ENCODE measurements at regions not wholly inside any gene's neighbourhood (a gene's known extent, or its start where the extent isn't known, plus 50 kb on each side); places are given as distances from the start of the nearest gene placed in this dataset.
A peak's percentile ranks its signal among the peaks of the same experiment; 100 is the strongest.

GRCh38 chr12:111102102-111102739 lies 181.8 kb upstream of the MYL2 start:
- no peak for ATAC-seq
- DNase-seq (ENCODE audit: low read depth in 1 of 2, low spot score in 1 of 2), result no peak
- H3K4me3 ChIP-seq, result no peak overlapping the region
- no peak overlapping the region for H3K4me2 ChIP-seq
- POLR2A ChIA-PET, result no interaction called here
- H3K9me3 ChIP-seq, result no peaks in the 10 kb centered on the region
- no peak for FAIRE-seq
- no peaks in the 10 kb centered on the region for H3K4me1 ChIP-seq
- CTCF ChIA-PET, result interaction anchor here (0.6 to 1.2 kb wide), 4 partner anchors 11 to 214 kb away, joined by 3 to 4 read pairs (median 3); no protein-coding TSS in a partner anchor
- 51% methylated on average over 12 of the region's 14 CpGs for WGBS (ENCODE audit: missing lambda C conversion rate)
- H3K27ac ChIP-seq, result no peak overlapping the region
- no peak for TF ChIP-seq EHF (CRISPR knock-in tag; IDR thresholded peaks at IDR 0.05)

DNA sequence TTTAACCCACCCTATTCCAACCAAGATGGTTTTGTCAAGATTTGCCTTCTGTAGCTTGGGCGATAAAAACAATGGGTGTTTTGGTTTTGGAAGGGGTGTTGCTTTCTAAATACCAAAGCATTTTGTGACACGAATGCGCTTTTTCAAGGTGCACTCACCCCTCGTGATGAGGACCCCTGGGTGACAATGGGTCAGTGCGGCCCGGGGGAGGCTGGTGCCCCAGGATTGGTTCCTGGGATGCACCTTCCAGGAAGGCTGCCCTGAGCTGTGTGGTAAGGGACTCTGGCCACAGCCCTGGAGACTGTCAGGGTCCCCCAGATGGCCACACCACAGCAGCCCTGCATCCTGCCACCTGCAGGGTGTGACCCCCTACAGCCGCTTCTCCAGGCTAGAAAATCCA lies 180.6 kb upstream of the MYL2 start:
- ATAC-seq, result no peak
- no peak overlapping the region for H3K27ac ChIP-seq
- no peak for TF ChIP-seq MAFK (IDR thresholded peaks at IDR 0.05; ENCODE audit: partially characterized antibody)
- H3K4me2 ChIP-seq, result no peak overlapping the region
- 29% methylated on average over 7 of the region's 7 CpGs for WGBS (ENCODE audit: missing lambda C conversion rate)
- H3K4me1 ChIP-seq, result no peaks in the 10 kb centered on the region
- no peak for FAIRE-seq
- POLR2A ChIA-PET, result no interaction called here
- H3K9me3 ChIP-seq, result no peaks in the 10 kb centered on the region
- DNase-seq (ENCODE audit: low read depth in 1 of 2, low spot score in 1 of 2), result no peak
- H3K4me3 ChIP-seq, result no peak overlapping the region
- CTCF ChIA-PET, result interaction anchor here (1.2 kb wide), 1 partner anchor 12 kb away, joined by 4 read pairs; no protein-coding TSS in a partner anchor

- Histone ChIP-seq H3K9me3 (no peaks in the 10 kb centered on the region), H3K4me1 (no peaks in the 10 kb centered on the region), H3K4me2 (no peak overlapping the region), H3K4me3 (no peak overlapping the region), H3K27ac (no peak overlapping the region)
- DNase-seq (ENCODE audit: low read depth in 1 of 2, low spot score in 1 of 2) (no peak), ATAC-seq (0 out of 6 replicates have a peak, but pooled peaks have one; percentile 9 to 17), FAIRE-seq (no peak)
- TF ChIP-seq HDAC2 (IDR thresholded peaks at IDR 0.05) (no peak), MAZ (IDR thresholded peaks at IDR 0.05; ENCODE audit: borderline replicate concordance, low read depth, low read length) (no peak), SREBF2 (IDR thresholded peaks at IDR 0.05) (no peak), POLR2A (IDR thresholded peaks at IDR 0.05; ENCODE audit: low read length) (no peak), JUNB (IDR thresholded peaks at IDR 0.05) (no peak), HMGXB4 (CRISPR knock-in tag; IDR thresholded peaks at IDR 0.05; ENCODE audit: borderline replicate concordance) (no peak)
- ChIA-PET CTCF (no interaction called here), POLR2A (no interaction called here)
- 41% methylated on average over 4 of the region's 4 CpGs for WGBS (ENCODE audit: missing lambda C conversion rate)
Observed at GRCh38 chr12:111100554-111100953, 180.2 kb upstream of the MYL2 start.

DNA sequence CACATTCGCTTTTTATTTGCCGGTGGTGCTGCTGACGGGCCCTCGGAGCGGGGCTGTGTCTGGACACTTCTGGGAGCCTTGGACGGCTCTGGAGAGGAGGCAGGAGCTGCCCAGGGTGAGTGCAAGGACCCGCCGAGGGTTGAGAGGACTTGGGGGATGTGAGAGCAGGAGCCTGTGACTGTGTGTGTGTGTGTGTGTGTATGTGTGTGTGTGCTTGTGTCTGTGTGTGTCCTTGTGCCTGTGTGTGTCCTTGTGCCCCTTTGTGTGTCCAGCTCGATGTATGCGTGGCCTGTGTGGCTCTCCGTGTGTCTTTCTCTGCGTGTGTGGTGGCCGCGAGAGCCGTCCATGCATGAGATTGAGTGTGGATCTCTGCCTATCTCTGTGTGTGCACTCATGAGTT lies 179.6 kb upstream of the MYL2 start:
- CTCF ChIA-PET, result no interaction called here
- no peak for DNase-seq (ENCODE audit: low read depth in 1 of 2, low spot score in 1 of 2)
- Histone ChIP-seq H3K4me1 (no peaks in the 10 kb centered on the region), H3K9me3 (no peaks in the 10 kb centered on the region), H3K27ac (no peak overlapping the region), H3K4me3 (no peak overlapping the region), H3K4me2 (no peak overlapping the region)
- POLR2A ChIA-PET, result no interaction called here
- FAIRE-seq, result no peak
- ATAC-seq, result no peak
- TF ChIP-seq SMC3 (IDR thresholded peaks at IDR 0.05), result no peak
- no peak for TF ChIP-seq FOXS1 (CRISPR knock-in tag; IDR thresholded peaks at IDR 0.05)
- TF ChIP-seq ELK1 (IDR thresholded peaks at IDR 0.05; ENCODE audit: low read depth, low read length), result no peak
- no peak for TF ChIP-seq EP300 (IDR thresholded peaks at IDR 0.05)
- TF ChIP-seq HEYL (CRISPR knock-in tag; IDR thresholded peaks at IDR 0.05), result no peak
- TF ChIP-seq POLR2AphosphoS2 (conservative IDR thresholded peaks at IDR 0.05; ENCODE audit: low read length), result no peak
- no peak for TF ChIP-seq MAFK (IDR thresholded peaks at IDR 0.05; ENCODE audit: partially characterized antibody)
- TF ChIP-seq EHMT2 (IDR thresholded peaks at IDR 0.05; ENCODE audit: low read depth), result no peak
- TF ChIP-seq HOXB5 (CRISPR knock-in tag; IDR thresholded peaks at IDR 0.05), result no peak
- TF ChIP-seq FOSL2 (IDR thresholded peaks at IDR 0.05), result no peak
- TF ChIP-seq FOSL2 (CRISPR knock-in tag; IDR thresholded peaks at IDR 0.05), result no peak
- no peak for TF ChIP-seq KDM1A (IDR thresholded peaks at IDR 0.05; ENCODE audit: low read depth)
- no peak for TF ChIP-seq NR3C1 (IDR thresholded peaks at IDR 0.05)
- TF ChIP-seq HMGXB4 (CRISPR knock-in tag; IDR thresholded peaks at IDR 0.05; ENCODE audit: borderline replicate concordance), result no peak
- TF ChIP-seq MAX (IDR thresholded peaks at IDR 0.05), result no peak
- 66% methylated on average over 15 of the region's 15 CpGs for WGBS (ENCODE audit: missing lambda C conversion rate)

Data from A549 (cell line).